Activated CD4-positive, alpha-beta T cell treated with anti-CD3 and anti-CD28 coated beads for 36 hours (primary cell): ENCODE measurements at regions not wholly inside any gene's neighbourhood (a gene's known extent, or its start where the extent isn't known, plus 50 kb on each side); places are given as distances from the start of the nearest gene placed in this dataset.

ENCODE experiments used
- ATAC-seq: fragments of 200-7000 bp; cut with Tn5 transposase; one replicate; pipeline ENCODE4 v1.10.0; 2021; ENCODE audit warnings: mild to moderate bottlenecking, moderate library complexity
- CTCF ChIA-PET: fragments of 350-600 bp; sonication (Branson Sonifier 250); formaldehyde crosslinking; loops from one replicate; lab custom pipeline; 2021; ENCODE audit warnings: antibody characterized with exemption; lab: Charles Lee
- POLR2A ChIA-PET: fragments of 350-600 bp; sonication (Branson Sonifier 250); formaldehyde crosslinking; loops from one replicate; lab custom pipeline; 2021; ENCODE audit warnings: antibody characterized with exemption, inconsistent platforms; lab: Charles Lee
- DNase-seq: peaks from one replicate; pipeline ENCODE4 v3.0.0-alpha.2; 2020
- H3K27ac Mint-ChIP-seq: one replicate; pipeline ENCODE4 v1.8.0; 2021; ENCODE audit warnings: mixed read lengths
- H3K27me3 Mint-ChIP-seq: one replicate; pipeline ENCODE4 v1.8.0; 2021; ENCODE audit warnings: mixed read lengths
- H3K36me3 Mint-ChIP-seq: one replicate; pipeline ENCODE4 v1.8.0; 2021; ENCODE audit warnings: low read depth, mixed read lengths
- H3K4me1 Mint-ChIP-seq: one replicate; pipeline ENCODE4 v1.8.0; 2021; ENCODE audit warnings: mixed read lengths
- H3K4me3 Mint-ChIP-seq: one replicate; pipeline ENCODE4 v1.8.0; 2021; ENCODE audit warnings: mild to moderate bottlenecking, moderate library complexity, mixed read lengths
- H3K9me3 Mint-ChIP-seq: one replicate; pipeline ENCODE4 v1.8.0; 2021; ENCODE audit warnings: low read depth, mixed read lengths
- intact Hi-C, 2 experiments: fragments of 100-400 bp; cut with DNase I in 1 of 2; cut with micrococcal nuclease in 1 of 2; formaldehyde crosslinking; loops; one replicate each; pipeline versions ENCODE4 v1.14.2 to v1.15.1; 2022 to 2024; cut with DNase I, micrococcal nuclease

- H3K4me1 Mint-ChIP-seq = no peaks in the 10 kb centered on the region
- no peaks in the 10 kb centered on the region for H3K9me3 Mint-ChIP-seq
- ChIA-PET POLR2A (no interaction called here), CTCF (no interaction called here)
- H3K27me3 Mint-ChIP-seq = peaks cover 4% of the 10 kb centered on the region
- H3K36me3 Mint-ChIP-seq = no peaks in the 10 kb centered on the region
- ATAC-seq = no peak
- H3K4me3 Mint-ChIP-seq = no peak overlapping the region
- intact Hi-C loops = no loop called here
- no peak overlapping the region for H3K27ac Mint-ChIP-seq
- DNase-seq = no peak
Measured at GRCh38 chr7:46224363-46224762, 303.3 kb upstream of the IGFBP3 start.

GRCh38 chr7:46220066-46220630 is 299.1 kb upstream of the IGFBP3 start:
- ATAC-seq = no peak
- ChIA-PET CTCF (interaction anchor here (0.6 kb wide), 1 partner anchor 92 kb away, joined by 3 read pairs; no protein-coding TSS in a partner anchor), POLR2A (no interaction called here)
- H3K36me3 Mint-ChIP-seq = no peaks in the 10 kb centered on the region
- no peak for DNase-seq
- intact Hi-C loops = no loop called here
- H3K27me3 Mint-ChIP-seq = peaks cover 2% of the 10 kb centered on the region
- H3K9me3 Mint-ChIP-seq = no peaks in the 10 kb centered on the region
- no peak overlapping the region for H3K27ac Mint-ChIP-seq
- H3K4me3 Mint-ChIP-seq = no peak overlapping the region
- no peaks in the 10 kb centered on the region for H3K4me1 Mint-ChIP-seq

GRCh38 chr7:46218461-46219200 is 297.6 kb upstream of the IGFBP3 start:
- DNase-seq (no peak), ATAC-seq (no peak)
- no peaks in the 10 kb centered on the region for H3K36me3 Mint-ChIP-seq
- peaks cover under 1% of the 10 kb centered on the region for H3K27me3 Mint-ChIP-seq
- no peak overlapping the region for H3K27ac Mint-ChIP-seq
- no peak overlapping the region for H3K4me3 Mint-ChIP-seq
- intact Hi-C loops = no loop called here
- H3K9me3 Mint-ChIP-seq = no peaks in the 10 kb centered on the region
- POLR2A ChIA-PET = no interaction called here
- no peaks in the 10 kb centered on the region for H3K4me1 Mint-ChIP-seq
- CTCF ChIA-PET = no interaction called here

GRCh38 chr7:46215987-46216567 is 295.0 kb upstream of the IGFBP3 start:
- DNase-seq = no peak
- no peaks in the 10 kb centered on the region for H3K36me3 Mint-ChIP-seq
- H3K27ac Mint-ChIP-seq = no peak overlapping the region
- POLR2A ChIA-PET = no interaction called here
- no peaks in the 10 kb centered on the region for H3K4me1 Mint-ChIP-seq
- ATAC-seq = no peak
- intact Hi-C loops = no loop called here
- no peaks in the 10 kb centered on the region for H3K9me3 Mint-ChIP-seq
- H3K27me3 Mint-ChIP-seq = no peaks in the 10 kb centered on the region
- CTCF ChIA-PET = no interaction called here
- no peak overlapping the region for H3K4me3 Mint-ChIP-seq

GRCh38 chr7:46214526-46214925 is 293.5 kb upstream of the IGFBP3 start:
- intact Hi-C loops = no loop called here
- Mint-ChIP-seq H3K27ac (no peak overlapping the region), H3K36me3 (no peaks in the 10 kb centered on the region), H3K4me3 (no peak overlapping the region), H3K9me3 (no peaks in the 10 kb centered on the region), H3K4me1 (no peaks in the 10 kb centered on the region), H3K27me3 (no peaks in the 10 kb centered on the region)
- DNase-seq (no peak), ATAC-seq (no peak)
- POLR2A ChIA-PET = no interaction called here
- CTCF ChIA-PET = no interaction called here

- intact Hi-C loops = no loop called here
- Mint-ChIP-seq H3K4me3 (no peak overlapping the region), H3K36me3 (no peaks in the 10 kb centered on the region), H3K9me3 (no peaks in the 10 kb centered on the region), H3K4me1 (no peaks in the 10 kb centered on the region), H3K27ac (no peak overlapping the region), H3K27me3 (no peaks in the 10 kb centered on the region)
- ChIA-PET CTCF (no interaction called here), POLR2A (interaction anchor here (0.6 kb wide), 1 partner anchor 14 kb away, joined by 3 read pairs; no protein-coding TSS in a partner anchor)
- DNase-seq (no peak), ATAC-seq (no peak)
Measured at GRCh38 chr7:46213154-46213537, 292.1 kb upstream of the IGFBP3 start.

- H3K9me3 Mint-ChIP-seq = no peaks in the 10 kb centered on the region
- H3K36me3 Mint-ChIP-seq = no peaks in the 10 kb centered on the region
- POLR2A ChIA-PET = interaction anchor here (0.6 kb wide), 1 partner anchor 14 kb away, joined by 3 read pairs; no protein-coding TSS in a partner anchor
Measured at GRCh38 chr7:46212425-46213153, 291.5 kb upstream of the IGFBP3 start.

GRCh38 chr7:46210467-46210866 is 289.4 kb upstream of the IGFBP3 start:
- Mint-ChIP-seq H3K27me3 (no peaks in the 10 kb centered on the region), H3K4me3 (no peak overlapping the region), H3K27ac (no peak overlapping the region), H3K9me3 (no peaks in the 10 kb centered on the region), H3K4me1 (peaks cover 6% of the 10 kb centered on the region), H3K36me3 (no peaks in the 10 kb centered on the region)
- intact Hi-C loops = no loop called here
- DNase-seq = no peak
- no peak for ATAC-seq
- POLR2A ChIA-PET = no interaction called here
- CTCF ChIA-PET = no interaction called here

More at GRCh38 chr7:46212425-46213153, 291.5 kb upstream of the IGFBP3 start:
- ATAC-seq (no peak), DNase-seq (no peak)
- no peaks in the 10 kb centered on the region for H3K4me1 Mint-ChIP-seq
- H3K27me3 Mint-ChIP-seq = no peaks in the 10 kb centered on the region
- H3K27ac Mint-ChIP-seq = no peak overlapping the region
- no peak overlapping the region for H3K4me3 Mint-ChIP-seq
- CTCF ChIA-PET = no interaction called here
- intact Hi-C loops = no loop called here

- intact Hi-C loops = no loop called here
- ATAC-seq = no peak
- Mint-ChIP-seq H3K9me3 (no peaks in the 10 kb centered on the region), H3K27ac (no peak overlapping the region), H3K27me3 (no peaks in the 10 kb centered on the region), H3K36me3 (no peaks in the 10 kb centered on the region), H3K4me1 (peaks cover 7% of the 10 kb centered on the region), H3K4me3 (no peak overlapping the region)
- ChIA-PET POLR2A (no interaction called here), CTCF (no interaction called here)
- no peak for DNase-seq
Measured at GRCh38 chr7:46209611-46210388, 288.7 kb upstream of the IGFBP3 start.

- no peaks in the 10 kb centered on the region for H3K36me3 Mint-ChIP-seq
- CTCF ChIA-PET = no interaction called here
- POLR2A ChIA-PET = no interaction called here
- no peak overlapping the region for H3K4me3 Mint-ChIP-seq
- no peaks in the 10 kb centered on the region for H3K27me3 Mint-ChIP-seq
- H3K4me1 Mint-ChIP-seq = peaks cover 7% of the 10 kb centered on the region
- DNase-seq (no peak), ATAC-seq (no peak)
- no peaks in the 10 kb centered on the region for H3K9me3 Mint-ChIP-seq
- no peak overlapping the region for H3K27ac Mint-ChIP-seq
- intact Hi-C loops = no loop called here
Measured at GRCh38 chr7:46208635-46209525, 287.8 kb upstream of the IGFBP3 start.
